MM.1S (cell line): ENCODE measurements at regions not wholly inside any gene's neighbourhood (a gene's known extent, or its start where the extent isn't known, plus 50 kb on each side); places are given as distances from the start of the nearest gene placed in this dataset.

Experiments used
- DNase-seq: peaks from one replicate; pipeline ENCODE4 v3.0.0-alpha.2; 2015
- H2AFZ ChIP-seq: fragments of 300-600 bp; sonication (generic); 2 replicates; pipeline ENCODE4 v1.6.0; 2016; ENCODE audit warnings: antibody characterized with exemption, low read length
- H3F3A ChIP-seq: fragments of 300-600 bp; sonication (generic); 2 replicates; pipeline ENCODE4 v1.6.1; 2016; ENCODE audit warnings: mild to moderate bottlenecking, antibody characterized with exemption, low read length, moderate library complexity, mixed read lengths; ENCODE audit not compliant: insufficient read depth
- H3K27ac ChIP-seq: fragments of 300-600 bp; sonication (generic); 2 replicates; pipeline ENCODE4 v1.5.1; 2016; ENCODE audit warnings: mild to moderate bottlenecking, low read length
- H3K27me3 ChIP-seq: fragments of 300-600 bp; sonication (generic); replicated peaks from 2 replicates; pipeline ENCODE4 v1.6.0; 2016; ENCODE audit warnings: low read length; ENCODE audit not compliant: insufficient read depth
- H3K36me3 ChIP-seq: fragments of 300-600 bp; sonication (generic); replicated peaks from 2 replicates; pipeline ENCODE4 v1.6.1; 2016; ENCODE audit warnings: mild to moderate bottlenecking, low read length, mixed read lengths; ENCODE audit not compliant: insufficient read depth
- H3K4me1 ChIP-seq: fragments of 300-600 bp; sonication (generic); 2 replicates; pipeline ENCODE4 v1.6.1; 2016; ENCODE audit warnings: low read length, mixed read lengths
- H3K4me2 ChIP-seq: fragments of 300-600 bp; sonication (generic); 2 replicates; pipeline ENCODE4 v1.6.0; 2016; ENCODE audit warnings: low read depth, low read length
- H3K4me3 ChIP-seq: fragments of 300-600 bp; sonication (generic); 2 replicates; pipeline ENCODE4 v1.5.1; 2016; ENCODE audit warnings: low read length, mixed read lengths
- H3K79me2 ChIP-seq: fragments of 300-600 bp; sonication (generic); 2 replicates; pipeline ENCODE4 v1.6.1; 2016; ENCODE audit warnings: mixed run types, low read length, mixed read lengths
- H3K9ac ChIP-seq: fragments of 300-600 bp; sonication (generic); 2 replicates; pipeline ENCODE4 v1.6.1; 2016; ENCODE audit warnings: low read length, mixed read lengths
- H3K9me2 ChIP-seq: fragments of 300-600 bp; sonication (generic); replicated peaks from 2 replicates; pipeline ENCODE4 v1.6.1; 2016; ENCODE audit warnings: mild to moderate bottlenecking, low read length, mixed read lengths; ENCODE audit not compliant: insufficient read depth
- H3K9me3 ChIP-seq: fragments of 300-600 bp; sonication (generic); replicated peaks from 2 replicates; pipeline ENCODE4 v1.6.1; 2016; ENCODE audit warnings: mild to moderate bottlenecking, low read length, mixed read lengths; ENCODE audit not compliant: insufficient read depth
- H4K20me1 ChIP-seq: fragments of 300-600 bp; sonication (generic); 2 replicates; pipeline ENCODE4 v1.6.1; 2016; ENCODE audit warnings: mild to moderate bottlenecking, low read length, moderate library complexity, mixed read lengths; ENCODE audit not compliant: insufficient read depth
- EZH2 ChIP-seq: fragments of 300-600 bp; sonication (generic); optimal IDR thresholded peaks from 2 replicates; pipeline ENCODE3; 2017; ENCODE audit warnings: low read depth, mild to moderate bottlenecking, antibody characterized with exemption, low read length, mixed read lengths
- EZH2phosphoT487 ChIP-seq: fragments of 300-600 bp; sonication (generic); IDR thresholded peaks from 2 replicates; pipeline ENCODE4 v1.6.1; 2018; ENCODE audit warnings: antibody characterized with exemption, low read length
- TF ChIP-seq, protein P1 (sequence below): fragments of 300-600 bp; sonication (generic); IDR thresholded peaks from 2 replicates; pipeline ENCODE4 v1.5.1; 2016; ENCODE audit warnings: antibody characterized with exemption, low read length, mixed read lengths

DNA sequence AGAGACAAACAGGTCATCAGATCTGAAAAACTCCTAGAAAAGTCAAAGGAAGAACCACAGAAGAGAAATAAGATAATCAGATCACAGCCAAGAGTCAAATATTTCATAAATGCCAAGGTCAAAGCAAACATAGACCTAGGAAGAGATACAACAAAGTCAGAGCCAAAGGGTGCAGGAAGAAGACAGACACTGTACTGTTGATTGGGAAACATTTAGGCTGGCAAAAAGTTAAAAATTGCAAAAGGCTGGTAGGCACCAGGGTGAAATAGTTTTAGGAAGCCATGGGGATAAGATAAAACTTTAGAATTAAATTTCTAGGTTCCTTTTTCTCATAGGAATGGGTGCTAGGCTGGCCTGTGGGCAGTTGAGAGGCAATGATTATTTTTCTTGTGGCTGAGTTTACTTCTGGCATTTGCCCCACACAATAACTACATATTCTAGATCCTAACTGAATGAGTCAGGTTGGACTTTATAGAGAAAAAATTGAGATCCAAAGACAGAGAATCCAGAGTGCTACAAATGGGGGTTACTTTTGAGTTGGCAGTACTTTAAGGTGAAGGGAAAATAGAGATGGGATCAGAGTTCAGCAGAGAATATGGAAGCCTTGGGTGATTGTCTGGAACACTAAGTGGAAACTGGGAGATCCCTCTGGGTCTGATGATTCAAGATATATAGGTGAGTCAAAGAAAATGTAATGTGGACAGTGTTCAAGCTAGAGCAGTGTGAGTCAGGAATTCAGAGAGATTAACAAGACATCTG, 215.5 kb downstream of the C12orf50 start:
- H3K4me3 ChIP-seq = no peak overlapping the region
- no peaks in the 10 kb centered on the region for H4K20me1 ChIP-seq
- H3K9me2 ChIP-seq = no peaks in the 10 kb centered on the region
- H3K4me2 ChIP-seq = no peak overlapping the region
- no peaks in the 10 kb centered on the region for H3K4me1 ChIP-seq
- no peaks in the 10 kb centered on the region for H3F3A ChIP-seq
- H3K9ac ChIP-seq = no peak overlapping the region
- DNase-seq = no peak
- no peak overlapping the region for H2AFZ ChIP-seq
- H3K79me2 ChIP-seq = no peaks in the 10 kb centered on the region
- no peaks in the 10 kb centered on the region for H3K9me3 ChIP-seq
- no peaks in the 10 kb centered on the region for H3K27me3 ChIP-seq
- TF ChIP-seq, protein P1, sequence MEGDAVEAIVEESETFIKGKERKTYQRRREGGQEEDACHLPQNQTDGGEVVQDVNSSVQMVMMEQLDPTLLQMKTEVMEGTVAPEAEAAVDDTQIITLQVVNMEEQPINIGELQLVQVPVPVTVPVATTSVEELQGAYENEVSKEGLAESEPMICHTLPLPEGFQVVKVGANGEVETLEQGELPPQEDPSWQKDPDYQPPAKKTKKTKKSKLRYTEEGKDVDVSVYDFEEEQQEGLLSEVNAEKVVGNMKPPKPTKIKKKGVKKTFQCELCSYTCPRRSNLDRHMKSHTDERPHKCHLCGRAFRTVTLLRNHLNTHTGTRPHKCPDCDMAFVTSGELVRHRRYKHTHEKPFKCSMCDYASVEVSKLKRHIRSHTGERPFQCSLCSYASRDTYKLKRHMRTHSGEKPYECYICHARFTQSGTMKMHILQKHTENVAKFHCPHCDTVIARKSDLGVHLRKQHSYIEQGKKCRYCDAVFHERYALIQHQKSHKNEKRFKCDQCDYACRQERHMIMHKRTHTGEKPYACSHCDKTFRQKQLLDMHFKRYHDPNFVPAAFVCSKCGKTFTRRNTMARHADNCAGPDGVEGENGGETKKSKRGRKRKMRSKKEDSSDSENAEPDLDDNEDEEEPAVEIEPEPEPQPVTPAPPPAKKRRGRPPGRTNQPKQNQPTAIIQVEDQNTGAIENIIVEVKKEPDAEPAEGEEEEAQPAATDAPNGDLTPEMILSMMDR = no peak
- TF ChIP-seq EZH2 (no peak), EZH2phosphoT487 (no peak)
- no peak overlapping the region for H3K27ac ChIP-seq
- H3K36me3 ChIP-seq = no peaks in the 10 kb centered on the region

DNA sequence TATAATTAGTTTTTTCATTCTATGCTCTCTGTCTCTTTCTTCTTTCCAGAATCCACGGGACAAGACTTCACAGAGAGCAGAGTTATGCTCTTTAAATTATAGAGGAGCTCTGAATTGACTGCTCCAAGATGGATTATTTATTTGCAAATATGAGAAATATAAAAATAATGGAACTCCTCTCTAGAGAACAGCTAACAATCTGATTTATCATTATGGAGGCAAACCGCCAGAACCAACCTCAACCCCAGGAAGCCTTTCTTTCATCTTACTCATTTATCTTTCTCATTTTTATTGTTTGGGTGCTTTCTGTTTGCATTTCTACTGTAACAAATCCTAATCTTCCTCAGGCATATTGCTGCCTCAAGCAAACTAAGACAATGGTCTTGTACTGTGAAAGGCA, 216.5 kb downstream of the C12orf50 start:
- no peaks in the 10 kb centered on the region for H3K9me3 ChIP-seq
- no peak overlapping the region for H3K9ac ChIP-seq
- no peaks in the 10 kb centered on the region for H3K4me1 ChIP-seq
- no peak overlapping the region for H2AFZ ChIP-seq
- H3F3A ChIP-seq = no peaks in the 10 kb centered on the region
- H3K4me2 ChIP-seq = no peak overlapping the region
- no peaks in the 10 kb centered on the region for H3K27me3 ChIP-seq
- no peak for TF ChIP-seq EZH2
- no peak for TF ChIP-seq EZH2phosphoT487
- TF ChIP-seq, protein P1 = no peak
- H3K4me3 ChIP-seq = no peak overlapping the region
- H3K36me3 ChIP-seq = no peaks in the 10 kb centered on the region
- no peak overlapping the region for H3K27ac ChIP-seq
- DNase-seq = no peak
- H3K9me2 ChIP-seq = no peaks in the 10 kb centered on the region
- H3K79me2 ChIP-seq = no peaks in the 10 kb centered on the region
- no peaks in the 10 kb centered on the region for H4K20me1 ChIP-seq

DNA sequence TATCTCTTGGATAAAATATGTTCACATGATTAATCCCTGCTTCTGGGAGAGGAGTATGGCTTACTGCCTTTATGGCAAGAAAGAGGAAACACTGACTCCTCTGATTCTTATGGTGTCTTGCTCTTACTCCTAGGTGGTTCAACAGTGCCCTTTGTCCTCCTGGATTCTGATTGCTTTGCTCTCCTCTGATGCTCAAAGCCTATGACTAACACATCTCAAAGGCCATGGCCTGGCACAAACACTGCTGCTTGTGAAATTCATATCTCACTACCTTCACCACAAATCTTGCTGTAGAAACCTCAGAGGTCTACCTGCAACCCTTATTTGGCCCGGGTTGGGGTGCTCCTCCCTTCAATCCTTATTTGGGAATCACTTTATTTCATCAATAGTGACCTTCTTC, 217.2 kb downstream of the C12orf50 start:
- TF ChIP-seq EZH2phosphoT487 = no peak
- TF ChIP-seq EZH2 = no peak
- TF ChIP-seq, protein P1 = no peak
- no peak overlapping the region for H3K27ac ChIP-seq
- H3K79me2 ChIP-seq = no peaks in the 10 kb centered on the region
- H4K20me1 ChIP-seq = no peaks in the 10 kb centered on the region
- H3K4me1 ChIP-seq = no peaks in the 10 kb centered on the region
- no peaks in the 10 kb centered on the region for H3K9me2 ChIP-seq
- no peaks in the 10 kb centered on the region for H3K27me3 ChIP-seq
- H2AFZ ChIP-seq = no peak overlapping the region
- H3K4me3 ChIP-seq = no peak overlapping the region
- H3F3A ChIP-seq = no peaks in the 10 kb centered on the region
- no peak for DNase-seq
- H3K4me2 ChIP-seq = no peak overlapping the region
- H3K36me3 ChIP-seq = no peaks in the 10 kb centered on the region
- no peak overlapping the region for H3K9ac ChIP-seq
- no peaks in the 10 kb centered on the region for H3K9me3 ChIP-seq
